ENCODE measurements at regions not wholly inside any gene's neighbourhood (a gene's known extent, or its start where the extent isn't known, plus 50 kb on each side); places are given as distances from the start of the nearest gene placed in this dataset.

GRCh38 chrX:39936886-39937770 lies 160.6 kb downstream of the BCOR start:
- H3K9me3 ChIP-seq = no peaks in the 10 kb centered on the region
- H3K27me3 ChIP-seq = no peaks in the 10 kb centered on the region
- no peaks in the 10 kb centered on the region for H3K4me1 ChIP-seq
- in situ Hi-C loops (cut with MboI; ENCODE audit: low pct_ligation_motif_present in 1 of 4, low pct_unique_long_range_greater_than_20kb in 1 of 4, low sequenced_read_pairs in 3 of 4) = no loop called here
- no peaks in the 10 kb centered on the region for H3K36me3 ChIP-seq
- no peak overlapping the region for H3K27ac ChIP-seq
- H3K4me3 ChIP-seq = no peak overlapping the region
- DNase-seq = no peak
- intact Hi-C loops (cut with DNase I; ENCODE audit: low total_unique reads) = no loop called here
- 67 to 80% methylated on average over 2 to 16 of the region's 18 CpGs for WGBS, 2 donors (ENCODE audit: low coverage in 1 of 2)
- TF ChIP-seq CTCF (IDR thresholded peaks at IDR 0.05) = no peak
- TF ChIP-seq EP300 (IDR thresholded peaks at IDR 0.05; ENCODE audit: low read depth) = no peak
- no peak for TF ChIP-seq POLR2A (IDR thresholded peaks at IDR 0.05)
- no peak for TF ChIP-seq POLR2AphosphoS5 (IDR thresholded peaks at IDR 0.05)

- H3K27ac ChIP-seq = no peak overlapping the region
- DNase-seq = no peak
Observed at GRCh38 chrX:39938466-39938865, 159.3 kb downstream of the BCOR start.

GRCh38 chrX:39939678-39940077 lies 158.1 kb downstream of the BCOR start:
- WGBS, 2 donors (ENCODE audit: low coverage in 1 of 2) = 82% methylated on average over 3 of the region's 3 CpGs; no CpG with 5 or more reads in 1 of the 2 donors
- in situ Hi-C loops (cut with MboI; ENCODE audit: low pct_ligation_motif_present in 1 of 4, low pct_unique_long_range_greater_than_20kb in 1 of 4, low sequenced_read_pairs in 3 of 4) (no loop called here), intact Hi-C loops (cut with DNase I; ENCODE audit: low total_unique reads) (no loop called here)
- Histone ChIP-seq H3K9me3 (no peaks in the 10 kb centered on the region), H3K27me3 (no peaks in the 10 kb centered on the region), H3K4me1 (no peaks in the 10 kb centered on the region), H3K36me3 (no peaks in the 10 kb centered on the region), H3K4me3 (no peak overlapping the region), H3K27ac (no peak overlapping the region)
- DNase-seq = no peak
- TF ChIP-seq CTCF (IDR thresholded peaks at IDR 0.05) (no peak), EP300 (IDR thresholded peaks at IDR 0.05; ENCODE audit: low read depth) (no peak)

More at GRCh38 chrX:39938466-39938865, 159.3 kb downstream of the BCOR start:
- intact Hi-C loops (cut with DNase I; ENCODE audit: low total_unique reads) (no loop called here), in situ Hi-C loops (cut with MboI; ENCODE audit: low pct_ligation_motif_present in 1 of 4, low pct_unique_long_range_greater_than_20kb in 1 of 4, low sequenced_read_pairs in 3 of 4) (no loop called here)
- Histone ChIP-seq H3K4me1 (no peaks in the 10 kb centered on the region), H3K27me3 (no peaks in the 10 kb centered on the region), H3K9me3 (no peaks in the 10 kb centered on the region), H3K36me3 (no peaks in the 10 kb centered on the region), H3K4me3 (no peak overlapping the region)
- TF ChIP-seq POLR2AphosphoS5 (IDR thresholded peaks at IDR 0.05) = no peak
- no peak for TF ChIP-seq POLR2A (IDR thresholded peaks at IDR 0.05)
- no peak for TF ChIP-seq EP300 (IDR thresholded peaks at IDR 0.05; ENCODE audit: low read depth)
- no peak for TF ChIP-seq CTCF (IDR thresholded peaks at IDR 0.05)
- WGBS, 2 donors (ENCODE audit: low coverage in 1 of 2) = 88 to 100% methylated on average over 4 to 6 of the region's 6 CpGs

- WGBS, 2 donors (ENCODE audit: low coverage in 1 of 2) = 93% methylated on average over 6 of the region's 6 CpGs; no CpG with 5 or more reads in 1 of the 2 donors
- no peak for DNase-seq
- H3K27ac ChIP-seq = no peak overlapping the region
- H3K4me3 ChIP-seq = no peak overlapping the region
- intact Hi-C loops (cut with DNase I; ENCODE audit: low total_unique reads) = no loop called here
- H3K36me3 ChIP-seq = no peaks in the 10 kb centered on the region
- H3K27me3 ChIP-seq = no peaks in the 10 kb centered on the region
- in situ Hi-C loops (cut with MboI; ENCODE audit: low pct_ligation_motif_present in 1 of 4, low pct_unique_long_range_greater_than_20kb in 1 of 4, low sequenced_read_pairs in 3 of 4) = no loop called here
- no peaks in the 10 kb centered on the region for H3K4me1 ChIP-seq
- no peaks in the 10 kb centered on the region for H3K9me3 ChIP-seq
- no peak for TF ChIP-seq CTCF (IDR thresholded peaks at IDR 0.05)
- TF ChIP-seq POLR2A (IDR thresholded peaks at IDR 0.05) = no peak
- no peak for TF ChIP-seq EP300 (IDR thresholded peaks at IDR 0.05; ENCODE audit: low read depth)
- TF ChIP-seq POLR2AphosphoS5 (IDR thresholded peaks at IDR 0.05) = no peak
Observed at GRCh38 chrX:39941332-39941920, 156.3 kb downstream of the BCOR start.

All from transverse colon (tissue), 4 donors.